HCT116 (cell line): ENCODE measurements at regions not wholly inside any gene's neighbourhood (a gene's known extent, or its start where the extent isn't known, plus 50 kb on each side); places are given as distances from the start of the nearest gene placed in this dataset.
"Not testable (repeated sequence)": the region's sequence is repeated elsewhere in the genome, so short reads cannot be mapped to it uniquely, and the experiment has no call there.

Experiments used
- ATAC-seq: fragments of 200-7000 bp; cut with Tn5 transposase; 2 replicates; pipeline ENCODE4 v1.9.1; 2020; ENCODE audit warnings: mild to moderate bottlenecking, moderate library complexity
- BruUV-seq: library from RNA; stranded (reverse); fragments of 400-500 nt; replicated peaks from 2 replicates; lab custom pipeline; 2021; lab: Mats Ljungman, UMichigan
- CTCF ChIA-PET: fragments of 300-600 bp; sonication (Branson Sonifier 250); formaldehyde crosslinking; loops from one replicate; lab custom pipeline; 2021; ENCODE audit warnings: antibody characterized with exemption; lab: Charles Lee
- POLR2A ChIA-PET: fragments of 300-600, 350-600 bp; sonication (Branson Sonifier 250); formaldehyde crosslinking; loops from one replicate; lab custom pipeline; 2021; ENCODE audit warnings: antibody characterized with exemption; lab: Charles Lee
- RAD21 ChIA-PET, 2 experiments: fragments of 300-600 bp; sonication (Branson Sonifier 250); formaldehyde crosslinking; loops; one replicate each; lab custom pipeline; 2023; ENCODE audit warnings: low total read pairs in 2 of 2; ENCODE audit not compliant: uncharacterized antibody in 2 of 2, unreplicated experiment in 2 of 2, low non-redundant PET in 1 of 2; lab: Charles Lee
- DNase-seq: peaks from one replicate; pipeline ENCODE4 v3.0.0-alpha.2; 2010; ENCODE audit warnings: low read depth, low spot score
- H2AFZ ChIP-seq: fragments of 200-600 bp; shearing (Covaris generic), sonication (generic); 2 replicates; pipeline ENCODE4 v1.6.1; 2017; ENCODE audit warnings: low read depth, mixed run types, mixed read lengths, antibody characterized with exemption, low read length; ENCODE audit not compliant: poor library complexity, severe bottlenecking
- H3K27ac ChIP-seq: 2 replicates; pipeline ENCODE4 v1.5.1; 2012; ENCODE audit warnings: low read depth, low read length
- H3K27me3 ChIP-seq: fragments of 200-600 bp; sonication (generic); 2 replicates; pipeline ENCODE4 v1.6.1; 2016; ENCODE audit warnings: mixed run types, low read length, mixed read lengths; ENCODE audit not compliant: insufficient read depth
- H3K36me3 ChIP-seq, 2 experiments: fragments of 200-500 bp in 1 of 2; fragments of 200-600 bp in 1 of 2; sonication (Bioruptor generic) in 1 of 2; sonication (generic) in 1 of 2; 2 replicates each; pipeline versions ENCODE4 v1.5.1 to v1.6.1; 2014 to 2016; ENCODE audit warnings: low read length in 2 of 2, inconsistent platforms in 1 of 2, mixed read lengths in 1 of 2, mixed run types in 1 of 2; ENCODE audit not compliant: insufficient read depth in 2 of 2, control insufficient read depth in 1 of 2
- H3K4me1 ChIP-seq, 2 experiments: fragments of 200-600 bp in 1 of 2; sonication (generic) in 1 of 2; 2 replicates each; pipeline versions ENCODE4 v1.5.1 to v1.6.1; 2012 to 2017; ENCODE audit warnings: low read length in 2 of 2, inconsistent platforms in 1 of 2, mild to moderate bottlenecking in 1 of 2, mixed read lengths in 1 of 2, mixed run types in 1 of 2, moderate library complexity in 1 of 2; ENCODE audit not compliant: insufficient read depth in 2 of 2, control insufficient read depth in 1 of 2
- H3K4me2 ChIP-seq: fragments of 200-600 bp; sonication (generic); 2 replicates; pipeline ENCODE4 v1.6.1; 2017; ENCODE audit warnings: mixed run types, low read length, mixed read lengths
- H3K4me3 ChIP-seq, 2 experiments: fragments of 200-600 bp in 1 of 2; sonication (generic) in 1 of 2; replicated peaks in 1 of 2; 2 replicates each; pipeline ENCODE4 v1.5.1; 2011 to 2016; ENCODE audit warnings: low read length in 2 of 2, control low read depth in 1 of 2, low read depth in 1 of 2, mild to moderate bottlenecking in 1 of 2, mixed read lengths in 1 of 2, mixed run types in 1 of 2
- H3K79me2 ChIP-seq: fragments of 200-600 bp; sonication (generic); 2 replicates; pipeline ENCODE4 v1.6.1; 2017; ENCODE audit warnings: mild to moderate bottlenecking, mixed run types, low read length, moderate library complexity, mixed read lengths; ENCODE audit not compliant: insufficient read depth
- H3K9ac ChIP-seq: fragments of 200-600 bp; sonication (generic); 2 replicates; pipeline ENCODE4 v1.6.1; 2016; ENCODE audit warnings: low read length, mixed read lengths
- H3K9me2 ChIP-seq: fragments of 200-600 bp; sonication (generic), shearing (Covaris generic); 2 replicates; pipeline ENCODE4 v1.6.1; 2017; ENCODE audit warnings: mixed run types, mild to moderate bottlenecking, moderate library complexity; ENCODE audit not compliant: insufficient read depth
- H3K9me3 ChIP-seq, 2 experiments: fragments of 200-500 bp in 1 of 2; fragments of 200-600 bp in 1 of 2; sonication (Bioruptor generic) in 1 of 2; sonication (generic) in 1 of 2; 2 replicates each; pipeline ENCODE4 v1.6.1; 2014 to 2017; ENCODE audit warnings: low read length in 2 of 2, mixed read lengths in 2 of 2, inconsistent platforms in 1 of 2, low read depth in 1 of 2, mild to moderate bottlenecking in 1 of 2, mixed run types in 1 of 2, moderate library complexity in 1 of 2; ENCODE audit not compliant: control insufficient read depth in 1 of 2, insufficient read depth in 1 of 2
- H4K20me1 ChIP-seq: fragments of 200-600 bp; sonication (generic), shearing (Covaris generic); 2 replicates; pipeline ENCODE4 v1.6.1; 2017; ENCODE audit warnings: mixed run types, mild to moderate bottlenecking, moderate library complexity; ENCODE audit not compliant: insufficient read depth
- CTCF ChIP-seq, 3 experiments: fragments of 200-600 bp in 1 of 3; sonication (generic) in 1 of 3; IDR thresholded peaks in 2 of 3; conservative IDR thresholded peaks in 1 of 3; 2 replicates each; pipeline ENCODE4 v1.5.1; 2012 to 2017; ENCODE audit warnings: low read depth in 2 of 3, low read length in 2 of 3, antibody characterized with exemption in 1 of 3, borderline replicate concordance in 1 of 3, control low read depth in 1 of 3, mild to moderate bottlenecking in 1 of 3, mixed read lengths in 1 of 3, mixed run types in 1 of 3, moderate library complexity in 1 of 3; ENCODE audit not compliant: insufficient read depth in 1 of 3
- POLR2AphosphoS5 ChIP-seq: IDR thresholded peaks from 2 replicates; pipeline ENCODE4 v1.6.1; 2011; ENCODE audit warnings: mild to moderate bottlenecking, low read depth, low read length, moderate library complexity
- RAD21 ChIP-seq: IDR thresholded peaks from 2 replicates; pipeline ENCODE4 v1.6.1; 2012; ENCODE audit warnings: low read depth, mild to moderate bottlenecking
- REST ChIP-seq: IDR thresholded peaks from 2 replicates; pipeline ENCODE4 v1.6.1; 2012; ENCODE audit warnings: low read depth
- TCF7L2 ChIP-seq: IDR thresholded peaks from 2 replicates; pipeline ENCODE4 v1.7.0; 2011; ENCODE audit warnings: borderline replicate concordance, inconsistent platforms; ENCODE audit not compliant: insufficient read depth, insufficient read length; ENCODE audit errors: extremely low read depth
- YY1 ChIP-seq: IDR thresholded peaks from 2 replicates; pipeline ENCODE4 v1.6.1; 2011; ENCODE audit warnings: low read length, low read depth, moderate library complexity, mild to moderate bottlenecking; ENCODE audit not compliant: insufficient replicate concordance; ENCODE audit errors: extremely low read depth
- ZNF274 ChIP-seq: fragments of 200-500 bp; sonication (Bioruptor generic); IDR thresholded peaks from 2 replicates; pipeline ENCODE4 v1.6.1; 2014; ENCODE audit warnings: mild to moderate bottlenecking, low read depth, low read length, inconsistent platforms
- intact Hi-C: fragments of 100-400 bp; cut with micrococcal nuclease; formaldehyde crosslinking; loops from 2 replicates; pipeline ENCODE4 v1.10.0; 2022

DNA sequence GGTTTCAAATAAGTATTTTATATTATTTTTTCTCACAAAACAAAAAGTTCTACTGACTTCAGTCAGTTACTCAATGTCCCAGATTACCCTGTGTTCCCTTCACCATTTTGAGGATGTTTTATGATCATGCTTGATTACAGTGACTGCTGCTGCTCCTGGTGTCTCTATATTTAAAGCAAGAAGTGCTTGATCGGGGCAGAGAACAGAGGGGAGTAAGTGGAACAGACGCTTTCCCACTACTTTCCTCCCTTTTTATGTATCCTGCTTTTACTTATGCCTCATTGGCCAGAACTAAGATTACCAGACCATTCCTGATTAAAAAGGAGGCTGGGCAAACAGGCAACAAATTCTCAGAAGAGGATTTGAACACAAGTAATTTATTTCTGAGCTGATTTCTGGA is 612.1 kb downstream of the VGLL3 start:
- Histone ChIP-seq H3K36me3 (no peaks in the 10 kb centered on the region), H3K79me2 (no peaks in the 10 kb centered on the region), H3K4me1 (no peaks in the 10 kb centered on the region), H3K4me2 (no peak overlapping the region), H3K9ac (no peak overlapping the region), H3K9me2 (no peaks in the 10 kb centered on the region), H3K27me3 (no peaks in the 10 kb centered on the region), H3K27ac (no peak overlapping the region), H3K9me3 (peaks cover 4 to 15% of the 10 kb centered on the region in 2 experiments; a peak in 3 of 4 replicates), H3K4me3 (no peak overlapping the region), H2AFZ (no peak overlapping the region), H4K20me1 (no peaks in the 10 kb centered on the region)
- ChIA-PET CTCF (no interaction called here), POLR2A (no interaction called here), RAD21 (no interaction called here)
- ATAC-seq (no peak), DNase-seq (no peak)
- intact Hi-C loops, result no loop called here
- TF ChIP-seq YY1, result no peak
- BruUV-seq, result no TSS peak

DNA sequence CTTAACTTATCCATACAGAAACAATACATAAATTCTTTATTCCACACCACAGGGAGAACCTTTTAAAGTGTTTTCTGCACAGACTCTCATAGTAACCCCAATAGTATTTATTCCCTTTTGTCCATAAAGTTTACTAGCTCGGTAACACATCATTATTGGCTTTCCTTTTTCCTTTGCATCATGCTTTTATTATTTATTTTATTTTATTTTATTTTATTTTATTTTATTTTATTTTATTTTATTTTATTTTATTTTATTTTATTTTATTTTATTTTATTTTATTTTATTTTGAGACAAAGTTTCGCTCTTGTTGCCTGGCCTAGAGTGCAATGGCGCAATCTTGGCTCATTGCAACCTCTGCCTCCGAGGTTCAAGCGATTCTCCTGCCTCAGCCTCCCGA is 655.4 kb downstream of the VGLL3 start:
- DNase-seq, H3K27ac ChIP-seq, ATAC-seq, CTCF ChIA-PET, H3K27me3 ChIP-seq, H3K36me3 ChIP-seq, H3K9me2 ChIP-seq, H3K4me1 ChIP-seq, H3K4me2 ChIP-seq, H3K9ac ChIP-seq, POLR2A ChIA-PET, H4K20me1 ChIP-seq, intact Hi-C loops, H3K79me2 ChIP-seq, RAD21 ChIA-PET, H3K4me3 ChIP-seq, BruUV-seq, H2AFZ ChIP-seq: not testable (repeated sequence)
- H3K9me3 ChIP-seq, result peaks cover 8 to 11% of the 10 kb centered on the region in 2 experiments; a peak in 2 of 4 replicates

GRCh38 chr3:86333636-86334035 is 657.3 kb downstream of the VGLL3 start:
- Histone ChIP-seq H3K27me3 (no peaks in the 10 kb centered on the region), H4K20me1 (no peaks in the 10 kb centered on the region), H3K9me2 (no peaks in the 10 kb centered on the region), H3K4me1 (no peaks in the 10 kb centered on the region), H3K4me3 (no peak overlapping the region), H3K79me2 (no peaks in the 10 kb centered on the region), H3K27ac (no peak overlapping the region), H3K9ac (no peak overlapping the region), H3K9me3 (peaks cover 0 to 11% of the 10 kb centered on the region in 2 experiments; a peak in 1 of 4 replicates), H3K36me3 (no peaks in the 10 kb centered on the region), H2AFZ (no peak overlapping the region), H3K4me2 (no peak overlapping the region)
- RAD21 ChIA-PET, result no interaction called here
- POLR2A ChIA-PET, result no interaction called here
- CTCF ChIA-PET, result no interaction called here
- no peak for DNase-seq
- ATAC-seq, result no peak
- intact Hi-C loops, result no loop called here
- no TSS peak for BruUV-seq
- no peak for TF ChIP-seq REST
- no peak for TF ChIP-seq CTCF (IDR thresholded peaks at IDR 0.05 in 2 of 3, conservative IDR thresholded peaks at IDR 0.05 in 1 of 3; ENCODE audit: borderline replicate concordance in 1 of 3, insufficient read depth in 1 of 3, low read depth in 2 of 3, low read length in 2 of 3)
- no peak for TF ChIP-seq RAD21
- no peak for TF ChIP-seq YY1
- no peak for TF ChIP-seq TCF7L2
- TF ChIP-seq ZNF274, result no peak
- TF ChIP-seq POLR2AphosphoS5, result no peak
